Astrocyte (in vitro differentiated cells and primary cell): ENCODE measurements at regions not wholly inside any gene's neighbourhood (a gene's known extent, or its start where the extent isn't known, plus 50 kb on each side); places are given as distances from the start of the nearest gene placed in this dataset.

Experiments
- DNase-seq: peaks from one replicate; pipeline ENCODE4 v3.0.0-alpha.2; 2010; ENCODE audit warnings: low read depth
- FAIRE-seq: peaks from 2 replicates; lab custom pipeline; 2011; peaks lifted over from hg19 to GRCh38; lab: Jason Lieb, UNC
- H2AFZ ChIP-seq: 2 replicates; pipeline ENCODE4 v1.6.0; 2012; ENCODE audit warnings: low read depth, low read length, inconsistent platforms
- H3K27ac ChIP-seq: 2 replicates; pipeline ENCODE4 v1.5.1; 2011; ENCODE audit warnings: low read depth, low read length, inconsistent platforms
- H3K27me3 ChIP-seq: 2 replicates; pipeline ENCODE4 v1.6.0; 2011; ENCODE audit warnings: low read length, inconsistent platforms; ENCODE audit not compliant: insufficient read depth
- H3K36me3 ChIP-seq: 2 replicates; pipeline ENCODE4 v1.5.1; 2011; ENCODE audit warnings: low read length, inconsistent platforms; ENCODE audit not compliant: insufficient read depth
- H3K4me1 ChIP-seq: 2 replicates; pipeline ENCODE4 v1.5.1; 2011; ENCODE audit warnings: low read length, inconsistent platforms; ENCODE audit not compliant: insufficient read depth
- H3K4me2 ChIP-seq: 2 replicates; pipeline ENCODE4 v1.6.0; 2012; ENCODE audit warnings: low read length, inconsistent platforms
- H3K4me3 ChIP-seq: 2 replicates; pipeline ENCODE4 v1.5.1; 2011; ENCODE audit warnings: low read depth, mild to moderate bottlenecking, low read length, inconsistent platforms; ENCODE audit not compliant: insufficient read depth
- H3K79me2 ChIP-seq: 2 replicates; pipeline ENCODE4 v1.6.0; 2012; ENCODE audit warnings: mild to moderate bottlenecking, low read length, inconsistent platforms; ENCODE audit not compliant: insufficient read depth
- H3K9ac ChIP-seq: 2 replicates; pipeline ENCODE4 v1.6.0; 2012; ENCODE audit warnings: mild to moderate bottlenecking, low read length, inconsistent platforms
- H3K9me3 ChIP-seq: 2 replicates; pipeline ENCODE4 v1.5.1; 2012; ENCODE audit warnings: low read depth, mild to moderate bottlenecking, low read length, inconsistent platforms; ENCODE audit not compliant: insufficient read depth
- H4K20me1 ChIP-seq: 2 replicates; pipeline ENCODE4 v1.6.0; 2012; ENCODE audit warnings: low read length, inconsistent platforms; ENCODE audit not compliant: insufficient read depth
- H3K27ac Mint-ChIP-seq: one replicate; pipeline ENCODE4 v1.8.0; 2021; ENCODE audit warnings: mild to moderate bottlenecking, mixed read lengths; ENCODE audit not compliant: unreplicated experiment
- H3K27me3 Mint-ChIP-seq: one replicate; pipeline ENCODE4 v1.8.0; 2021; ENCODE audit warnings: low read depth, mixed read lengths; ENCODE audit not compliant: unreplicated experiment
- H3K36me3 Mint-ChIP-seq: one replicate; pipeline ENCODE4 v1.8.0; 2021; ENCODE audit warnings: low read depth, mixed read lengths; ENCODE audit not compliant: unreplicated experiment
- H3K4me1 Mint-ChIP-seq: one replicate; pipeline ENCODE4 v1.8.0; 2021; ENCODE audit warnings: low read depth, mixed read lengths; ENCODE audit not compliant: unreplicated experiment
- H3K4me3 Mint-ChIP-seq: one replicate; pipeline ENCODE4 v1.8.0; 2021; ENCODE audit warnings: mild to moderate bottlenecking, moderate library complexity, mixed read lengths; ENCODE audit not compliant: unreplicated experiment
- H3K9me3 Mint-ChIP-seq: one replicate; pipeline ENCODE4 v1.8.0; 2021; ENCODE audit warnings: mild to moderate bottlenecking, mixed read lengths; ENCODE audit not compliant: unreplicated experiment
- CTCF ChIP-seq: IDR thresholded peaks from 2 replicates; pipeline ENCODE4 v1.5.1; 2011; ENCODE audit warnings: low read depth, mild to moderate bottlenecking, inconsistent platforms, low read length, moderate library complexity; ENCODE audit not compliant: insufficient read depth
- EZH2 ChIP-seq: IDR thresholded peaks from 2 replicates; pipeline ENCODE4 v1.6.1; 2012; ENCODE audit warnings: mild to moderate bottlenecking, low read length, inconsistent platforms; ENCODE audit not compliant: insufficient read depth

GRCh38 chr5:167317884-167318283 lies 973.6 kb upstream of the WWC1 start:
- DNase-seq (no peak), FAIRE-seq (no peak)
- Mint-ChIP-seq H3K27me3 (no peaks in the 10 kb centered on the region), H3K9me3 (peaks cover 3% of the 10 kb centered on the region), H3K36me3 (no peaks in the 10 kb centered on the region), H3K27ac (no peak overlapping the region), H3K4me3 (no peak overlapping the region), H3K4me1 (peaks cover 1% of the 10 kb centered on the region)
- Histone ChIP-seq H3K4me2 (no peak overlapping the region), H3K36me3 (no peaks in the 10 kb centered on the region), H3K79me2 (no peaks in the 10 kb centered on the region), H2AFZ (no peak overlapping the region), H3K4me3 (no peak overlapping the region), H3K4me1 (no peaks in the 10 kb centered on the region), H4K20me1 (no peaks in the 10 kb centered on the region), H3K27ac (no peak overlapping the region), H3K9me3 (no peaks in the 10 kb centered on the region), H3K27me3 (no peaks in the 10 kb centered on the region), H3K9ac (no peak overlapping the region)
- no peak for TF ChIP-seq EZH2
- no peak for TF ChIP-seq CTCF

- Mint-ChIP-seq H3K36me3 (no peaks in the 10 kb centered on the region), H3K27ac (no peak overlapping the region), H3K9me3 (no peaks in the 10 kb centered on the region), H3K4me1 (peaks cover 1% of the 10 kb centered on the region), H3K27me3 (no peaks in the 10 kb centered on the region), H3K4me3 (no peak overlapping the region)
- H3K4me1 ChIP-seq: no peaks in the 10 kb centered on the region
- H3K27me3 ChIP-seq: no peaks in the 10 kb centered on the region
- H3K36me3 ChIP-seq: no peaks in the 10 kb centered on the region
- no peak overlapping the region for H2AFZ ChIP-seq
- H3K79me2 ChIP-seq: no peaks in the 10 kb centered on the region
- H3K9me3 ChIP-seq: no peaks in the 10 kb centered on the region
- H3K27ac ChIP-seq: no peak overlapping the region
- no peaks in the 10 kb centered on the region for H4K20me1 ChIP-seq
- H3K9ac ChIP-seq: no peak overlapping the region
- no peak for DNase-seq
- FAIRE-seq: no peak
- no peak for TF ChIP-seq CTCF
- TF ChIP-seq EZH2: no peak
- H3K4me3 ChIP-seq: no peak overlapping the region
- H3K4me2 ChIP-seq: no peak overlapping the region
These were observed 972.2 kb upstream of the WWC1 start for GRCh38 chr5:167319243-167319642.

GRCh38 chr5:167320019-167320418 lies 971.4 kb upstream of the WWC1 start:
- H2AFZ ChIP-seq: no peak overlapping the region
- H3K27me3 ChIP-seq: no peaks in the 10 kb centered on the region
- no peak for DNase-seq
- no peak for FAIRE-seq
- TF ChIP-seq EZH2: no peak
- TF ChIP-seq CTCF: no peak
- no peak overlapping the region for H3K27ac Mint-ChIP-seq
- H3K36me3 ChIP-seq: no peaks in the 10 kb centered on the region
- no peak overlapping the region for H3K27ac ChIP-seq
- no peaks in the 10 kb centered on the region for H3K9me3 Mint-ChIP-seq
- no peaks in the 10 kb centered on the region for H3K27me3 Mint-ChIP-seq
- no peak overlapping the region for H3K4me2 ChIP-seq
- no peaks in the 10 kb centered on the region for H3K79me2 ChIP-seq
- H4K20me1 ChIP-seq: no peaks in the 10 kb centered on the region
- H3K4me1 Mint-ChIP-seq: peaks cover 1% of the 10 kb centered on the region
- H3K36me3 Mint-ChIP-seq: no peaks in the 10 kb centered on the region
- H3K4me1 ChIP-seq: no peaks in the 10 kb centered on the region
- no peak overlapping the region for H3K4me3 Mint-ChIP-seq
- no peak overlapping the region for H3K9ac ChIP-seq
- no peaks in the 10 kb centered on the region for H3K9me3 ChIP-seq
- no peak overlapping the region for H3K4me3 ChIP-seq
